GM18511 (cell line): ENCODE measurements at regions not wholly inside any gene's neighbourhood (a gene's known extent, or its start where the extent isn't known, plus 50 kb on each side); places are given as distances from the start of the nearest gene placed in this dataset.
"Not testable (repeated sequence)": the region's sequence is repeated elsewhere in the genome, so short reads cannot be mapped to it uniquely, and the experiment has no call there.

Experiments
- ATAC-seq: cut with Tn5 transposase; IDR thresholded peaks from one replicate; pipeline ENCODE4 v1.9.1; 2021; ENCODE audit warnings: mild to moderate bottlenecking, moderate library complexity; ENCODE audit not compliant: unreplicated experiment

- ATAC-seq: no peak
Observed at GRCh38 chr11:82536706-82537105, 197.0 kb downstream of the FAM181B start.

DNA sequence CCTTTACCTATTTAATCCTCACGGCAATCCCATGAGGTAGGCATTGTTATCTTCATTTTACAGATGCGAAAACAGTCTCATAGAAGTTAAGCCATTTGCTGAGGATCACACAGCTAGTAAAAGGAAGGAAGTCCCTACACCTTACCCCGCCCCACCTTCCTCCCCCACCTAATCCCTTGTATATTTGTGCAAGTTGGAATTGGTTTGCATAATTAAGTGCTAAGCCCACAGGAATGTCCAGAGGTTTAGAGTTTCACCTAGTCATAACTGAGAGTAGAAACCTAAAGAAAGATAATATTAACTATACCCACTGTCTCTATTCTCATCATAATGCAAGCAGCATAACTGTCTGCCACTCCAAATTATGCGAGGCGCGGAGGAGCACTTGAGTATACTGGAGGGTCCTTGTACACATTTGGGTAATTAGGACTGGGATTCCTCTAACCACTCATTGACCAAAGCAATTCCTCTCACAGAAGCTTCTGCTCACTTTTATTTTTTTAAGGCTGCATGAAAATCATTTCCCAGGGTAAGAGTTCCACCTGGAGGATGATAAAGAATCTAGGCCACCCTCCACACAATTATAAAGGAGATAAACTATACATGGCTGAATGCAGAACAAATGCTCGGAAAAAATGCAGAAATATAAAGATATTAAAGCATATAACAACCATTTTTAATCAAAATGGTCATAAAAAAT is 199.9 kb downstream of the FAM181B start:
- ATAC-seq: no peak

GRCh38 chr11:82529936-82530335 is 203.7 kb downstream of the FAM181B start:
- no peak for ATAC-seq

DNA sequence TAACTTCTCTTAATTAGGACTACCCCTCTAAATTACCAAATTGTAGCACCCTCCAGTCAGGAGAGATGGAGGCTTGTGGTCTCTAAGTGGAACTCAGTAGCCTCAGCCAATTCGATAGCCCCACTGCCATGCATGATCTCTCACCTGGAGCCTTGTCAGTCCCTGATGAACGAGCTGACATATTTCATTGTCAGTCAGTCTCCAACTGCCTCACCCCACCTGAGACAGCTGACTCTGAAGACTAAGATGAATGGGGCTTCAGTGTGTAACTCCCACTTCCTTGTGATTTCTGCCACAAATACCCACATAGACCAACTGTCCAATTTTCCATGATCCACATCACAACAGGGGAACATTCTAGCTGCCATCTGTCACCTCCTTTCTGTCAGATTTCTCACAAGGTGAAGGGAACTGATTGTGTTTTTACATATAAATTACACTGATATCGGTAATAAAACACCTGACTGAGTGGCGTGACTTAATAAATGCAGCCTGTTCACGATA is 206.5 kb downstream of the FAM181B start:
- ATAC-seq: no peak

GRCh38 chr11:82523141-82523540 is 210.5 kb downstream of the FAM181B start:
- no peak for ATAC-seq

GRCh38 chr11:82521427-82521826 is 212.2 kb downstream of the FAM181B start:
- no peak for ATAC-seq

DNA sequence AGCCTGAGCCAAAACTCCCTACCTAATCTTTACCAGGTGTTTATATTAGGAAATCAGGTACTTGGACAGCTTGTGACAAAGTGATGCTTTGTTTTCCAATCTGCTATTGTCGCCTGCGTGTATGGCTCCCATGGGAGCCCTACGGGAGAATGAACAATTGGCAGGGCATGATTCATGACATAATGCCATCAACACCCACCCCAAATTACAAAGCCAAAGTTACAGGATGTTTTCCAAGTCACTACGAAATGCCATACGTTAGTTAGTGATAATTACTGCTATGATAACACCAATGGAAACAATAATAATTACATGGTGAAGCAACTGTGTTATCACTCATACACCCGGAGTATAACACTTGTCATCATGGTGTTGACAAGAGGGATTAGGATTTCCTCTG is 226.4 kb downstream of the FAM181B start:
- ATAC-seq: no peak

- no peak for ATAC-seq
Observed at GRCh38 chr11:82505379-82505778, 228.3 kb downstream of the FAM181B start.

- ATAC-seq: not testable (repeated sequence)
Observed at GRCh38 chr11:82501174-82501573, 232.5 kb downstream of the FAM181B start.

- no peak for ATAC-seq
Observed at GRCh38 chr11:82494988-82495432, 238.7 kb downstream of the FAM181B start.

- ATAC-seq: no peak
Observed at GRCh38 chr11:82474876-82475275, 258.8 kb downstream of the FAM181B start.

DNA sequence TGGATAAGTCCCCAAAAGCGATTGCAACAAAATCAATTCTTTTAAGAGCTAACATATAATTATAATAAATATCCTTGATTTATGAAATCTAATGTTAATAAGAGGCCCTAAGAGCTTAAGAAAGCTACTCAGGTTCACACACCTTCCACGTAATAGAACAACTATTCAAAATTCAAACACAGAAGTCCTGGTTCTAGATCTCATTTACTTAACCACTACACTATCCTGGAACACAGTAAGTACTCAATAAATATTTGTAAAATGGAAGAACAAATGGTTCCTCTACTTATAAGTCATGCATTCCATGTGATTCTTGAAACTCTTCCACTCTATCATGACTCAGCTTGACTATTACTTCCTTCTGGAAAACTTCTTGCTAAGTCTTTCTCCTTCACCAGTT is 268.2 kb downstream of the FAM181B start:
- ATAC-seq: no peak

GRCh38 chr11:82462608-82463242 is 270.9 kb downstream of the FAM181B start:
- no peak for ATAC-seq

- no peak for ATAC-seq
Observed at GRCh38 chr11:82458761-82459160, 274.9 kb downstream of the FAM181B start.

- no peak for ATAC-seq
Observed at GRCh38 chr11:82458147-82458546, 275.5 kb downstream of the FAM181B start.

GRCh38 chr11:82450996-82451395 is 282.7 kb downstream of the FAM181B start:
- no peak for ATAC-seq

DNA sequence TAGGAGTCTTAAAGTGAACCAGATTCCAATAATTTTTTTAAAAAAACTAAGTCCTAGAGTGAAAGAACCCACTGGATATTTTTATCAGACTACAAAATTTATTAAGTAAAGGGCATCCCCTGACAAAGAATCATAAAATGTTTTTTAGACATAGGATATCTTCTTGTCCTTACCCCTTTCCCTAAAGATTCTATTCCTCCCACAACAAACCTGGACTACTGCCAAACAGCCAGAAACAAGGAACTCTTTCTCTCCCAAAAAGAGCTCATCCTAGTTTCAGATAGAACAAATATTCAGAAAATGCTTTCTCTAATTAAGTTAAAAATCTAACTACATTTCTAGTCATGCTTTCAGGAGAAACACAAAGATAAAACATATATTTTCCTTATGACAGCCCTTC is 327.1 kb downstream of the FAM181B start:
- no peak for ATAC-seq

DNA sequence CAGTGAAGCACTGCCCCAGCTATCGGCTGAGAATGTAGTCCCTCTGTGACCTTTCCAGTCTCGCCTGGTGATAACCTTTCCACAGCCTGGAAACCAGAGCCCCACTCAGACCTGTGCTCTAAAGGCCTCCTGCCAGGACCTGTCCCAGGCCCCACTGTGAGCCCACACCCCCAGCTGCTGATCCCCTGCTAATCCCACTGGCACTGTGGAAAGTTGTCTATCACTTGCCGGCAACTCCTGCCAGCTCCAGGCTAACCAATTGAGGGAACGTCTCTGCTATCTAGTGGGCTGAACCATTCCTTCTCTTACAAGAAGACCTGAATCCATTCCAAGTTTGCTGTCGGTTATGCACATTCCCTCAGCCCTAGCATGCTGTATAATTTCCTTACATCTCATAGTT is 328.2 kb downstream of the FAM181B start:
- ATAC-seq: no peak

- ATAC-seq: no peak
Observed at GRCh38 chr11:82404981-82405380, 328.7 kb downstream of the FAM181B start.

- ATAC-seq: no peak
Observed at GRCh38 chr11:82403640-82404305, 329.9 kb downstream of the FAM181B start.

GRCh38 chr11:82398300-82398815 is 335.3 kb downstream of the FAM181B start:
- no peak for ATAC-seq

- not testable (repeated sequence) for ATAC-seq
Observed at GRCh38 chr11:82396639-82397038, 337.0 kb downstream of the FAM181B start.
